H9 (cell line): ENCODE measurements at regions not wholly inside any gene's neighbourhood (a gene's known extent, or its start where the extent isn't known, plus 50 kb on each side); places are given as distances from the start of the nearest gene placed in this dataset.

ENCODE experiments used
- DNase-seq: peaks from one replicate; pipeline ENCODE4 v3.0.0-alpha.2; 2017
- H2AFZ ChIP-seq: one replicate; pipeline ENCODE4 v1.6.1; 2013; ENCODE audit warnings: mild to moderate bottlenecking, low read length, control low read depth, moderate library complexity
- H2AK5ac ChIP-seq: 2 replicates; pipeline ENCODE4 v1.6.1; 2013; ENCODE audit warnings: low read length, control low read depth, mixed read lengths; ENCODE audit not compliant: insufficient read length
- H2BK120ac ChIP-seq: one replicate; pipeline ENCODE4 v1.6.1; 2013; ENCODE audit warnings: low read depth, mild to moderate bottlenecking, low read length, control low read depth, inconsistent platforms; ENCODE audit not compliant: poor library complexity, severe bottlenecking
- H2BK12ac ChIP-seq: 2 replicates; pipeline ENCODE4 v1.6.1; 2013; ENCODE audit warnings: low read length, control low read depth, mixed read lengths, low read depth; ENCODE audit not compliant: insufficient read length
- H2BK15ac ChIP-seq: 2 replicates; pipeline ENCODE4 v1.6.1; 2013; ENCODE audit warnings: low read depth, low read length, control low read depth
- H2BK20ac ChIP-seq: one replicate; pipeline ENCODE4 v1.6.1; 2013; ENCODE audit warnings: low read depth, mild to moderate bottlenecking, low read length, control low read depth, inconsistent platforms; ENCODE audit not compliant: poor library complexity, severe bottlenecking
- H2BK5ac ChIP-seq: 2 replicates; pipeline ENCODE4 v1.6.1; 2013; ENCODE audit warnings: low read length, control low read depth, mixed read lengths; ENCODE audit not compliant: insufficient read length
- H3K14ac ChIP-seq: 2 replicates; pipeline ENCODE4 v1.6.1; 2013; ENCODE audit warnings: low read length, control low read depth; ENCODE audit not compliant: insufficient read depth
- H3K18ac ChIP-seq: 2 replicates; pipeline ENCODE4 v1.6.1; 2013; ENCODE audit warnings: low read depth, mild to moderate bottlenecking, mixed read lengths, low read length, control low read depth; ENCODE audit not compliant: insufficient read length
- H3K23ac ChIP-seq: 2 replicates; pipeline ENCODE4 v1.6.1; 2013; ENCODE audit warnings: low read length, control low read depth, mixed read lengths, low read depth; ENCODE audit not compliant: insufficient read length
- H3K23me2 ChIP-seq: 2 replicates; pipeline ENCODE4 v1.6.1; 2013; ENCODE audit warnings: low read depth, mild to moderate bottlenecking, mixed read lengths, low read length, control low read depth; ENCODE audit not compliant: insufficient read length, poor library complexity, severe bottlenecking
- H3K27ac ChIP-seq: 2 replicates; pipeline ENCODE4 v1.5.1; 2013; ENCODE audit warnings: low read length, control low read depth, mixed read lengths, low read depth; ENCODE audit not compliant: insufficient read length
- H3K27me3 ChIP-seq: 2 replicates; pipeline ENCODE4 v1.6.1; 2013; ENCODE audit warnings: low read length, control low read depth, inconsistent platforms; ENCODE audit not compliant: insufficient read depth
- H3K4ac ChIP-seq: 2 replicates; pipeline ENCODE4 v1.6.1; 2013; ENCODE audit warnings: low read depth, mild to moderate bottlenecking, control low read depth, inconsistent platforms, low read length, moderate library complexity
- H3K4me1 ChIP-seq: 2 replicates; pipeline ENCODE4 v1.6.1; 2013; ENCODE audit warnings: low read length, control low read depth, inconsistent platforms; ENCODE audit not compliant: insufficient read depth
- H3K4me2 ChIP-seq: 2 replicates; pipeline ENCODE4 v1.6.1; 2013; ENCODE audit warnings: low read length, control low read depth, mixed read lengths; ENCODE audit not compliant: insufficient read length, insufficient read depth
- H3K56ac ChIP-seq: 2 replicates; pipeline ENCODE4 v1.6.1; 2013; ENCODE audit warnings: low read depth, mild to moderate bottlenecking, mixed read lengths, low read length, control low read depth; ENCODE audit not compliant: insufficient read length
- H3K79me1 ChIP-seq: 2 replicates; pipeline ENCODE4 v1.6.1; 2013; ENCODE audit warnings: low read depth, mild to moderate bottlenecking, moderate library complexity, low read length, control low read depth, inconsistent platforms; ENCODE audit not compliant: insufficient read depth, poor library complexity, severe bottlenecking
- H3K79me2 ChIP-seq: 2 replicates; pipeline ENCODE4 v1.6.1; 2013; ENCODE audit warnings: low read length, control low read depth, inconsistent platforms; ENCODE audit not compliant: insufficient read depth
- H3K9ac ChIP-seq: 2 replicates; pipeline ENCODE4 v1.6.1; 2013; ENCODE audit warnings: low read length, control low read depth, mixed read lengths; ENCODE audit not compliant: insufficient read length; ENCODE audit errors: extremely low read depth
- H3K9me3 ChIP-seq: one replicate; pipeline ENCODE4 v1.6.1; 2013; ENCODE audit warnings: low read depth, low read length, inconsistent platforms; ENCODE audit not compliant: control insufficient read depth
- H3T11ph ChIP-seq: one replicate; pipeline ENCODE4 v1.6.1; 2013; ENCODE audit warnings: mild to moderate bottlenecking, low read length, control low read depth, inconsistent platforms
- H4K20me1 ChIP-seq: one replicate; pipeline ENCODE4 v1.6.1; 2013; ENCODE audit not compliant: control insufficient read depth, insufficient read length, insufficient read depth
- H4K5ac ChIP-seq: 2 replicates; pipeline ENCODE4 v1.6.1; 2013; ENCODE audit warnings: low read depth, mild to moderate bottlenecking, mixed read lengths, low read length, control low read depth; ENCODE audit not compliant: insufficient read length
- H4K8ac ChIP-seq: replicated peaks from 2 replicates; pipeline ENCODE4 v1.6.1; 2013; ENCODE audit warnings: low read length, control low read depth, mixed read lengths, low read depth; ENCODE audit not compliant: insufficient read length
- H4K91ac ChIP-seq: 2 replicates; pipeline ENCODE4 v1.6.1; 2013; ENCODE audit warnings: low read depth, mild to moderate bottlenecking, moderate library complexity, mixed read lengths, low read length, control low read depth; ENCODE audit not compliant: insufficient read length
- H3K27ac Mint-ChIP-seq, 3 experiments: 2 replicates in 2 of 3; 3 replicates in 1 of 3; pipeline ENCODE4 v1.8.0; 2020 to 2021; ENCODE audit warnings: mixed read lengths in 3 of 3, mild to moderate bottlenecking in 1 of 3, moderate library complexity in 1 of 3
- H3K27me3 Mint-ChIP-seq: 2 replicates; pipeline ENCODE4 v1.8.0; 2021; ENCODE audit warnings: low read depth, mild to moderate bottlenecking, moderate library complexity, mixed read lengths
- H3K36me3 Mint-ChIP-seq, 3 experiments: 2 replicates in 2 of 3; 3 replicates in 1 of 3; pipeline ENCODE4 v1.8.0; 2020 to 2021; ENCODE audit warnings: low read depth in 3 of 3, mixed read lengths in 3 of 3; ENCODE audit not compliant: insufficient read depth in 1 of 3
- H3K4me1 Mint-ChIP-seq, 2 experiments: 2 replicates each; pipeline ENCODE4 v1.8.0; 2020; ENCODE audit warnings: mixed read lengths in 2 of 2
- H3K4me3 Mint-ChIP-seq, 2 experiments: 2 replicates in 1 of 2; 3 replicates in 1 of 2; pipeline ENCODE4 v1.8.0; 2020 to 2021; ENCODE audit warnings: mild to moderate bottlenecking in 2 of 2, mixed read lengths in 2 of 2, moderate library complexity in 1 of 2
- H3K9me3 Mint-ChIP-seq, 2 experiments: 2 replicates in 1 of 2; 3 replicates in 1 of 2; pipeline ENCODE4 v1.8.0; 2020; ENCODE audit warnings: mild to moderate bottlenecking in 2 of 2, mixed read lengths in 2 of 2, moderate library complexity in 1 of 2
- WGBS: extraction: QIAGEN DNeasy Blood & Tissue Kit; methylation state at CpG from one replicate; pipeline ENCODE4 v1.1.7; 2013; ENCODE audit warnings: missing lambda C conversion rate, low lambda C conversion rate, mixed read lengths; ENCODE audit not compliant: insufficient read length; ENCODE audit errors: extremely low coverage; 5-methylcytosine and 5-hydroxymethylcytosine counted together
- TF ChIP-seq, protein P1 (sequence below): fragments of 200-600 bp; sonication (generic); conservative IDR thresholded peaks from 3 replicates; pipeline ENCODE4 v1.8.0; 2021; ENCODE audit warnings: antibody characterized with exemption, mild to moderate bottlenecking

DNA sequence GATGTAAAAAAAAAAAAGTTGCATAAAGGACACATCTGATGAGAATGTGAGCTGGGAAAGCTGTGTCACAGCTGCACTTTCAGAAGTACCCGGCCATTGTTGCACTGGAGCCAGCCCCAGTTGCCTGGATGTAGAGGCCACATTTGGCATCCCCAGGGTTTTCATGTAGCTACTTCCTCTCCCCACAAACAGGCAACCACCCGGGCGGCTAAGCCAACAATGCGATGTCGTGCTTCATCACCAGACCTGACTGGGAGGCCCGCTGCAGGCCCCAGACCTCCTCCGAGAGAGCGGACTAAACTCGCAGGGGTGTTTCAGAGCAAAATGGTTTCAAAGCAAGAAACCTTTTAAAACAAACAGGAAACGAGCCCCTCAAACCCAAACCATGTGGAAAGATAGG, 142.3 kb downstream of the TMCO5A start:
- no peak overlapping the region for H3K4me2 ChIP-seq
- H3K4me3 Mint-ChIP-seq = no peak overlapping the region

More for the DNA sequence above, 142.3 kb downstream of the TMCO5A start:
- Histone ChIP-seq H2BK20ac (no peak overlapping the region), H2BK5ac (no peak overlapping the region), H3K79me2 (no peaks in the 10 kb centered on the region), H3K23me2 (peaks cover 16% of the 10 kb centered on the region), H4K8ac (no peak overlapping the region), H3K9me3 (no peaks in the 10 kb centered on the region), H3K9ac (no peak overlapping the region), H3K56ac (no peak overlapping the region), H3K18ac (no peak overlapping the region), H3K23ac (no peak overlapping the region), H3K14ac (no peak overlapping the region), H2BK12ac (no peak overlapping the region), H2AK5ac (no peak overlapping the region), H3K4ac (no peak overlapping the region), H3K27ac (no peak overlapping the region), H4K91ac (no peak overlapping the region), H4K20me1 (no peaks in the 10 kb centered on the region), H3K79me1 (no peaks in the 10 kb centered on the region), H3K27me3 (peaks cover 13% of the 10 kb centered on the region; the same call in 1 of the 2 replicates), H2BK120ac (no peak overlapping the region), H4K5ac (no peak overlapping the region), H3K4me1 (no peaks in the 10 kb centered on the region), H2BK15ac (no peak overlapping the region), H3T11ph (no peak overlapping the region), H2AFZ (no peak overlapping the region)
- peak; percentile 55 for DNase-seq
- WGBS = no CpG with 5 or more reads among the region's 10 CpGs
- H3K27me3 Mint-ChIP-seq = peaks cover 48% of the 10 kb centered on the region
- peaks cover 31 to 35% of the 10 kb centered on the region in 2 experiments for H3K4me1 Mint-ChIP-seq
- H3K27ac Mint-ChIP-seq = peak overlapping the region in 1 of 3 experiments; percentile 78; a peak in 1 of 7 replicates
- no peaks in the 10 kb centered on the region for H3K36me3 Mint-ChIP-seq
- TF ChIP-seq, protein P1, sequence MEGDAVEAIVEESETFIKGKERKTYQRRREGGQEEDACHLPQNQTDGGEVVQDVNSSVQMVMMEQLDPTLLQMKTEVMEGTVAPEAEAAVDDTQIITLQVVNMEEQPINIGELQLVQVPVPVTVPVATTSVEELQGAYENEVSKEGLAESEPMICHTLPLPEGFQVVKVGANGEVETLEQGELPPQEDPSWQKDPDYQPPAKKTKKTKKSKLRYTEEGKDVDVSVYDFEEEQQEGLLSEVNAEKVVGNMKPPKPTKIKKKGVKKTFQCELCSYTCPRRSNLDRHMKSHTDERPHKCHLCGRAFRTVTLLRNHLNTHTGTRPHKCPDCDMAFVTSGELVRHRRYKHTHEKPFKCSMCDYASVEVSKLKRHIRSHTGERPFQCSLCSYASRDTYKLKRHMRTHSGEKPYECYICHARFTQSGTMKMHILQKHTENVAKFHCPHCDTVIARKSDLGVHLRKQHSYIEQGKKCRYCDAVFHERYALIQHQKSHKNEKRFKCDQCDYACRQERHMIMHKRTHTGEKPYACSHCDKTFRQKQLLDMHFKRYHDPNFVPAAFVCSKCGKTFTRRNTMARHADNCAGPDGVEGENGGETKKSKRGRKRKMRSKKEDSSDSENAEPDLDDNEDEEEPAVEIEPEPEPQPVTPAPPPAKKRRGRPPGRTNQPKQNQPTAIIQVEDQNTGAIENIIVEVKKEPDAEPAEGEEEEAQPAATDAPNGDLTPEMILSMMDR = no peak
- no peaks in the 10 kb centered on the region for H3K9me3 Mint-ChIP-seq
